ENCODE measurements at regions not wholly inside any gene's neighbourhood (a gene's known extent, or its start where the extent isn't known, plus 50 kb on each side); places are given as distances from the start of the nearest gene placed in this dataset.

GRCh38 chr9:99401680-99402504 is 179.8 kb downstream of the SEC61B start:
- DNase-seq = no peak

- no peak for DNase-seq
Observed at GRCh38 chr9:99403371-99403770, 181.3 kb downstream of the SEC61B start.

GRCh38 chr9:99405359-99405758 is 183.3 kb downstream of the SEC61B start:
- no peak for DNase-seq

GRCh38 chr9:99406939-99407338 is 184.9 kb downstream of the SEC61B start:
- no peak for DNase-seq

GRCh38 chr9:99411068-99411467 is 189.0 kb downstream of the SEC61B start:
- no peak for DNase-seq

GRCh38 chr9:99411479-99412115 is 189.5 kb downstream of the SEC61B start:
- DNase-seq = no peak

- no peak for DNase-seq
Observed at GRCh38 chr9:99412606-99413005, 190.5 kb downstream of the SEC61B start.

GRCh38 chr9:99414321-99414720 is 192.2 kb downstream of the SEC61B start:
- no peak for DNase-seq

- DNase-seq = no peak
Observed at GRCh38 chr9:99415606-99416005, 193.5 kb downstream of the SEC61B start.

- DNase-seq = no peak
Observed at GRCh38 chr9:99416007-99416406, 193.9 kb downstream of the SEC61B start.

GRCh38 chr9:99419070-99419469 is 197.0 kb downstream of the SEC61B start:
- DNase-seq = no peak

GRCh38 chr9:99421369-99421768 is 199.3 kb downstream of the SEC61B start:
- no peak for DNase-seq

GRCh38 chr9:99425124-99425523 is 203.0 kb downstream of the SEC61B start:
- DNase-seq = no peak

- no peak for DNase-seq
Observed at GRCh38 chr9:99425923-99426842, 204.1 kb downstream of the SEC61B start.

GRCh38 chr9:99427260-99427659 is 205.2 kb downstream of the SEC61B start:
- DNase-seq = no peak

- DNase-seq = no peak
Observed at GRCh38 chr9:99430301-99430700, 208.2 kb downstream of the SEC61B start.

- no peak for DNase-seq
Observed at GRCh38 chr9:99431103-99431502, 209.0 kb downstream of the SEC61B start.

- no peak for DNase-seq
Observed at GRCh38 chr9:99432075-99432474, 210.0 kb downstream of the SEC61B start.

- DNase-seq = no peak
Observed at GRCh38 chr9:99433095-99433494, 211.0 kb downstream of the SEC61B start.

- DNase-seq = no peak
Observed at GRCh38 chr9:99433555-99433954, 211.5 kb downstream of the SEC61B start.

GRCh38 chr9:99436616-99437015 is 214.5 kb downstream of the SEC61B start:
- DNase-seq = no peak

- DNase-seq = no peak
Observed at GRCh38 chr9:99437145-99437544, 215.1 kb downstream of the SEC61B start.

- no peak for DNase-seq
Observed at GRCh38 chr9:99438596-99438995, 216.5 kb downstream of the SEC61B start.
